GM13977 (cell line): ENCODE measurements at regions not wholly inside any gene's neighbourhood (a gene's known extent, or its start where the extent isn't known, plus 50 kb on each side); places are given as distances from the start of the nearest gene placed in this dataset.

Source experiments
- DNase-seq: peaks from one replicate; pipeline ENCODE4 v3.0.0; 2012; ENCODE audit warnings: low spot score
- in situ Hi-C: fragments of 300-500 bp; cut with MboI; formaldehyde crosslinking; loops from one replicate; pipeline ENCODE4 v1.12.0; 2022; ENCODE audit warnings: low sequenced_read_pairs, low pct_unique_long_range_greater_than_20kb, mixed read lengths, inconsistent platforms; ENCODE audit not compliant: unreplicated experiment
- TF ChIP-seq, protein P1 (sequence below): IDR thresholded peaks from 2 replicates; pipeline ENCODE4 v1.5.1; 2012; ENCODE audit warnings: mild to moderate bottlenecking, control low read depth; ENCODE audit not compliant: insufficient read depth; ENCODE audit errors: extremely low read depth, missing control alignments

DNA sequence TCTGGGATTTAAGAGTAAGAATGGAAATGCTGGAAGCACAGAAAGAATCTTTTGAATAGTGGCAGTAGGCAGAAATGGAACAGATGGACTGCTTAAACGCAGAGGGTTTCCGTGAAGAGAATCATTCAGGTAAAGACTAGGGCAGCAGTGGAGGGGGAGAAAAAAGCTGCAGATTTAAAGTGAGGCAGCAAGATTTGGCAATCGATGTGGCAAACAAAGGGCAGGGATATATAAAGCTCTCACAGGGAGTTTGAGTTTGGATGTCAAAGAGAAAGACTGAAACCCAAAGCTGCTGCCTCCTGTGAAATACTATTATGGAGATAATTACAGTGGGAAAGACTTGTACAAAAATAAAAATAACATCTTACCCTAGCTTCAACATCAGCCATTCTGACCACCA lies 384.0 kb downstream of the CENPC start:
- TF ChIP-seq, protein P1, sequence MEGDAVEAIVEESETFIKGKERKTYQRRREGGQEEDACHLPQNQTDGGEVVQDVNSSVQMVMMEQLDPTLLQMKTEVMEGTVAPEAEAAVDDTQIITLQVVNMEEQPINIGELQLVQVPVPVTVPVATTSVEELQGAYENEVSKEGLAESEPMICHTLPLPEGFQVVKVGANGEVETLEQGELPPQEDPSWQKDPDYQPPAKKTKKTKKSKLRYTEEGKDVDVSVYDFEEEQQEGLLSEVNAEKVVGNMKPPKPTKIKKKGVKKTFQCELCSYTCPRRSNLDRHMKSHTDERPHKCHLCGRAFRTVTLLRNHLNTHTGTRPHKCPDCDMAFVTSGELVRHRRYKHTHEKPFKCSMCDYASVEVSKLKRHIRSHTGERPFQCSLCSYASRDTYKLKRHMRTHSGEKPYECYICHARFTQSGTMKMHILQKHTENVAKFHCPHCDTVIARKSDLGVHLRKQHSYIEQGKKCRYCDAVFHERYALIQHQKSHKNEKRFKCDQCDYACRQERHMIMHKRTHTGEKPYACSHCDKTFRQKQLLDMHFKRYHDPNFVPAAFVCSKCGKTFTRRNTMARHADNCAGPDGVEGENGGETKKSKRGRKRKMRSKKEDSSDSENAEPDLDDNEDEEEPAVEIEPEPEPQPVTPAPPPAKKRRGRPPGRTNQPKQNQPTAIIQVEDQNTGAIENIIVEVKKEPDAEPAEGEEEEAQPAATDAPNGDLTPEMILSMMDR, result no peak
- in situ Hi-C loops, result no loop called here
- no peak for DNase-seq

DNA sequence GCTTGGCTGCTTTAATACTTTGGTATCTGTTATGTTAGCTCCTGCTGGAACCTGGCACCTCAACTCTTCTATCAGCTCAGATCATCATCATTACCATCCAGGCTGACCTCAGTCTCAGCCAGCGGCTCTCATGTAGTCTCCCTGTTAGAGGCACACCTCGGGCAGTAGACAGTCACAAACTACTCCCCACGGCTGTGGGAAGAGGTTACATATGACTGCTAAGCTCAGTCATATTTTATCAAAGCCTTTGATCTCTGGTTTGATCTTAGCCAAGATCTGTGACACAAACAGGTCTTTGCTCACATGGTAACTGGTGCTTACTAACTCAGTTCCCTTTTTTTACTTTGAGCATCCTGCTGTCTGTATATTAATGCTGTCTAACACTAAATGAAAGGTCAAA lies 384.9 kb downstream of the CENPC start:
- in situ Hi-C loops, result no loop called here
- DNase-seq, result no peak
- TF ChIP-seq, protein P1, result no peak

DNA sequence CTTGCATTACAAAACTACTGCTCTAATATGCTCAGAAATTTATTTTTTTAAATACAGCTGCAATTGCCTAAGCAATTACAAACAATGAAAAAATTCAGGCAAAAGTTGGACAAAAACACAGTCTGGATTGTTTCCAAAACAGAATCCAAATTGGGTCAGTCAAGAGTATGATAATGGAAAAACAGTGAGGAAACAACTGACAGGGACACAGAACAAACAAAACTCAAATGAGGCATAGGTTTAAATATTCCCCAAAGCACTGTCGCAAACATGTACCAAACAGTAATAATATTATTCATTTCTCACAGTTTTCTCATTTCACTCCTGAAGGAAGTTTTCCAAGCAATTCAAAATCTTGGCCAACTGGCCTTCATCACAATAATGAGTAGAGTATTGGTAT lies 386.6 kb downstream of the CENPC start:
- TF ChIP-seq, protein P1, result no peak
- in situ Hi-C loops, result no loop called here
- no peak for DNase-seq

DNA sequence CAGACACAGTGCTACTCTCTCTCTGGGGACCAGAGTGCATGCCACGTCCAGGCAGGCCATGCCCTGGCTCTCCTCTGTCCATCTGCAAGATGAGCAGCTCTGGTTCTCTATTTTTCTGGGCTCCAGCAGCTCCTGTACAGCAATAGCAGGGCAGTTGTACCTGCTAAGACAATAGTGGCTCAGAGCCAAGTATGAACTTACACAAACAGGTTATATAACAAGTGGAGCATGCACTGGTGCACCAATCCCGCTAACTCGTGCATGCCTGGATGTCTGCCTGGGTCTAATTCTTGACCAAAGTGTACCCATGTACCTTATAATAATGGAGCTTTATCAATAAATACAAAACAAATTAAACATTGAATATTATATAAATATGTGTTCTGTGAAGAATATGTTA lies 392.3 kb downstream of the CENPC start:
- no peak for DNase-seq
- TF ChIP-seq, protein P1, result no peak
- in situ Hi-C loops, result no loop called here

DNA sequence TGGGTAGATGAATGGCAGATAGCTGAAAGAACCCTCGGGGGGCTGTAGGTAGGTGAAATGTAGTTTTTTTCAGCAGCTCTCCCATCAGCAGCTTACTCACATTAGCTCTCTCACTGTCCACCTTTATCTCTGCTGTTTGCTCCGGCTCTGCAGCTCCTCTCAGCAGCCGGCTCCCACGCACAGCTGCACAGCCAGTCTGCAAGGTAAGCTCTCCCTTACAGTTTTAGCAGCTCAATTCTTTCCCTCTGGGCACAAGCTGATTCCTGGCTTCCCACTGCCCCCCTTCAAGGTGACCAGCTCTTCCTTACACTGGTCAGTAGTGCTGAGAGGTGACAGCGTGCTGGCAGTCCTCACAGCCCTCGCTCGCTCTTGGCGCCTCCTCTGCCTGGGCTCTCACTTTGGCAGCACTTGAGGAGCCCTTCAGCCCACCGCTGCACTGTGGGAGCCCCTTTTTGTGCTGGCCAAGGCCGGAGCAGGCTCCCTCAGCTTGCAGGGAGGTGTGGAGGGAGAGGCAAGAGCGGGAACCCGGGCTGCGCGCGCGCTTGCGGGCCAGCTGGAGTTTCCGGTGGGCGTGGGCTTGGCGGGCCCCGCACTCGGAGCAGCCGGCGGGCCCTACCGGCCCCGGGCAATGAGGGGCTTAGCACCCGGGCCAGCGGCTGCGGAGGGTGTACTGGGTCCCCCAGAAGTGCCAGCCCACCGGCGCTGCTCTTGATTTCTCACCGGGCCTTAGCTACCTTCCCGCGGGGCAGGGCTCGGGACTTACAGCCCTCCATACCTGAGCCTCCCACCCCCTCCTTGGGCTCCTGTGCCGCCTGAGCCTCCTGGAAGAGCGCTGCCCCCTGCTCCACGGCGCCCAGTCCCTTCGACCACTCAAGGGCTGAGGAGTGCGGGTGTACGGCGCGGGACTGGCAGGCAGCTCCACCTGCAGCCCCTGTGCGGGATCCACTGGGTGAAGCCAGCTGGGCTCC lies 393.6 kb downstream of the CENPC start:
- TF ChIP-seq, protein P1, result no peak
- in situ Hi-C loops, result no loop called here
- no peak for DNase-seq

DNA sequence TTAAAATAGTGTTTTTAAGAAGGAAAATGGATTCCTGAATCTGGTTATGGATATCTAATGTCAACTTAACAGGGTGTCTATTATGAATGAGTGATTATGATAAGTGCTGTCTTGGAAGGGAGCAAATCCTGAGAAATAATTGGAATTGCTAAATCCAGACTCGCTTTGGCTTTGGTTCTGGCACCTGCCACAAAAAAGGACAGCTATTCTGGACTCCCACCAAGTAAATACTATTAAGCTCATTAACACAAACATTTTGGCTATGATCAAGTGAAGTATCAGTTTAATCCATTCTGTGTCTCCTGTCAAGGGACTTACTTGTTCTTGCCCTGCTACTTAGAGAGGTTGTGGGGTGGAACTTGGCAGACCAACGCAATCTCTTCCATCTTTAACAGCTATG lies 403.7 kb downstream of the CENPC start:
- DNase-seq, result no peak
- TF ChIP-seq, protein P1, result no peak
- in situ Hi-C loops, result no loop called here
